ENCODE measurements at regions not wholly inside any gene's neighbourhood (a gene's known extent, or its start where the extent isn't known, plus 50 kb on each side); places are given as distances from the start of the nearest gene placed in this dataset.
"Not testable (repeated sequence)": the region's sequence is repeated elsewhere in the genome, so short reads cannot be mapped to it uniquely, and the experiment has no call there.

DNA sequence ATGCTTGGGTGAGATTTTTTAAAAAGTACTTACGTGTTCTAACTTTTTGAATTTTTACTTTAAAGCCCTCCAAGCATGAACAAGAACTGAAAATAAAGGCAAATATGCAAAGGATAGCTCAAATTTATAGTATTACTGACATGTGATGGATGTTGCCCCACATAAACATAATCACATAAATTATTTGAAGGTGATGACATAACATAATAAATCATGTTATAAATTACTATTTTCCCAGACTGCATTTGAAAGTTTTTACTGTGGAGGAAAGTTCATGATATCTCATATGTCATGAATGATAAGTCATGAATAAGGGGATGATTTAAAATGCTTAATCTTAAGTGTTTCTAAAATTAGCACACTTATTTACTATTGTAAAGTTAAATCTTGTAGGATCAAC is 705.7 kb upstream of the SLITRK1 start:
- H3K36me3 ChIP-seq: no peaks in the 10 kb centered on the region
- no peaks in the 10 kb centered on the region for H3K27me3 ChIP-seq
- DNase-seq (ENCODE audit: low spot score in 2 of 2): no peak
- H3K4me1 ChIP-seq: no peaks in the 10 kb centered on the region
- TF ChIP-seq CTCF (IDR thresholded peaks at IDR 0.05): no peak
- H3K4me3 ChIP-seq: no peak overlapping the region
- H3K27ac ChIP-seq: no peak overlapping the region
- H3K9me3 ChIP-seq: no peaks in the 10 kb centered on the region
- intact Hi-C loops (cut with DNase I; ENCODE audit: low total_unique reads): no loop called here

GRCh38 chr13:84579901-84580300 is 697.6 kb upstream of the SLITRK1 start:
- H3K4me1 ChIP-seq; intact Hi-C loops (cut with DNase I; ENCODE audit: low total_unique reads): not testable (repeated sequence)

DNA sequence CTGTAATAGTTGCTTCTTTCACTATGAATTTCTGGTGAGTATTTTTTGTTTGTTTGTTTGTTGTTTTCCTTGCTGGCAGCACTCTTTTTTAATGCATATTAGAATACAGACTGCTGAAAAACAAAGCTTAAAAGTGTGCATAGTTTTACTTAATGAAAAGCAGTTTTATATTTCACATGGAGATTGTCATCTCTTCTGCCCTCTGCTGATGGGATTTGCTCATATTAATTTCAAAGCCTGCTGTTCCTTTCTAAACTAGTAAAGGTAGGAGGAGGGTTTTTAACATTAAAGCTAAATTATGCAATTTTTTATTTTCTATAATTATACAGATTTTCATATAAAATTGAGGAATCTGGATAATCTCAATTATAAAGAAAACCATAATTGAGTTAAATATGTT is 692.6 kb upstream of the SLITRK1 start:
- no peak for DNase-seq (ENCODE audit: low spot score in 2 of 2)
- intact Hi-C loops (cut with DNase I; ENCODE audit: low total_unique reads): no loop called here
- no peaks in the 10 kb centered on the region for H3K27me3 ChIP-seq
- no peaks in the 10 kb centered on the region for H3K9me3 ChIP-seq
- H3K4me3 ChIP-seq: no peak overlapping the region
- H3K27ac ChIP-seq: no peak overlapping the region
- H3K4me1 ChIP-seq: no peaks in the 10 kb centered on the region
- H3K36me3 ChIP-seq: no peaks in the 10 kb centered on the region
- TF ChIP-seq CTCF (IDR thresholded peaks at IDR 0.05) (no peak), POLR2AphosphoS5 (IDR thresholded peaks at IDR 0.05) (no peak), POLR2A (IDR thresholded peaks at IDR 0.05) (no peak)

More at GRCh38 chr13:84579901-84580300, 697.6 kb upstream of the SLITRK1 start:
- not testable (repeated sequence) for H3K27me3 ChIP-seq; H3K36me3 ChIP-seq; DNase-seq (ENCODE audit: low spot score in 2 of 2); H3K4me3 ChIP-seq; H3K9me3 ChIP-seq; H3K27ac ChIP-seq

DNA sequence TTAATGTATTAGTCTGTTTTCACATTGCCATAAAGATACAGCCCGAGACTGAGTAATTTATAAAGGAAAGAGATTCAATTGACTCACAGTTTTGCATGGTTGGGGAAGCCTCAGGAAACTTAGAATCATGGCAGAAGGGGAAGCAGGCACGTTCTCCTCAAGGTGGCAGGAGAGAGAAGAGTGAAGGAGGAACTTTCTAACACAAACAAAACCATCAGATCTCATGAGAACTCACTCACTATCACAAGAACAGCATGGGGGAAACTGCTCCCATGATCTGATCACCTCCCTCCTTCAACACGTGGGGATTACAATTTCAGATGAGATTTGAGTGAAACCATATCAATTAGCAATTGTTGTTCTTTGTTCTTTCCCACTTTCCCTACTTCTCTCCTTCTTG is 689.0 kb upstream of the SLITRK1 start:
- Histone ChIP-seq H3K27ac (no peak overlapping the region), H3K9me3 (no peaks in the 10 kb centered on the region), H3K4me3 (no peak overlapping the region), H3K36me3 (no peaks in the 10 kb centered on the region), H3K27me3 (no peaks in the 10 kb centered on the region), H3K4me1 (no peaks in the 10 kb centered on the region)
- no peak for TF ChIP-seq CTCF (IDR thresholded peaks at IDR 0.05)
- no peak for TF ChIP-seq POLR2A (IDR thresholded peaks at IDR 0.05)
- intact Hi-C loops (cut with DNase I; ENCODE audit: low total_unique reads): no loop called here
- no peak for DNase-seq (ENCODE audit: low spot score in 2 of 2)

DNA sequence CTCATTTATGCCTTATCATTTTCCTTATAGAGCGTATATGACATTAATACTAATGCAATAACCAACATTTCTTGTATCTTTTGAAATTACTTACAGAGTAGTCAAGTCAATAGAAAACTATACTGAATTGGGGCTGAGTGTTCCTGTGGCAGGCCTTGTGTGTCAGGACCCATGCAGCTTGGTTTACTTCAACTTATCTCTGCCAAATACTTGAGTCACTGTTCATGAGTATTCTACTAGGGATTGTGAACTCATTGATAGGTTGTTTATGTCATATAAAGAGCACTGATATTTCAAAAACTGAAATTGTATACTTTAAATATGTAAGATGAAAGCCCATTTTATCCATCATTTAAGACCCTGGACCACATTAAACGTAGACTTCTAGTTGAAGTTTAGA is 688.6 kb upstream of the SLITRK1 start:
- H3K27me3 ChIP-seq: no peaks in the 10 kb centered on the region
- no peaks in the 10 kb centered on the region for H3K4me1 ChIP-seq
- H3K9me3 ChIP-seq: no peaks in the 10 kb centered on the region
- no peak for TF ChIP-seq POLR2AphosphoS5 (IDR thresholded peaks at IDR 0.05)
- TF ChIP-seq POLR2A (IDR thresholded peaks at IDR 0.05): no peak
- TF ChIP-seq CTCF (IDR thresholded peaks at IDR 0.05): no peak
- H3K36me3 ChIP-seq: no peaks in the 10 kb centered on the region
- H3K27ac ChIP-seq: no peak overlapping the region
- intact Hi-C loops (cut with DNase I; ENCODE audit: low total_unique reads): no loop called here
- H3K4me3 ChIP-seq: no peak overlapping the region
- no peak for DNase-seq (ENCODE audit: low spot score in 2 of 2)

DNA sequence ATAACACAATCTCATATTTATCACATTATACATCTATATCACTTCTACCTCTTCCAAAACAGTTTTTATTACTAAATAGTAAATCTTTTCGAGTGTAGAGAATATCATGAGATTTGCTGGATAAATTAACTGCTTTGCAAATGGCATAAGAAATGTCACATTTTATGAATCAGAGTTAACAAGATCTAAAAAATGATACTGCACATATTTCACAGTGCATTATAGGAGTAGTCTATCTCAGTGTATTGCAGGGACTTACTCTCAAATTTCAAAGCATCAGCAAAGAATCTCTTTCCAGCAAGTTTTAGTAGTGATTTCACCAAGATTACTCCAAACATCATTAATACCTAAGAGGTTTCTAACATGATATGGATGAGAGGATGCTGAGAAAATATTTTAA is 687.1 kb upstream of the SLITRK1 start:
- TF ChIP-seq POLR2A (IDR thresholded peaks at IDR 0.05): no peak
- no peak for TF ChIP-seq CTCF (IDR thresholded peaks at IDR 0.05)
- TF ChIP-seq POLR2AphosphoS5 (IDR thresholded peaks at IDR 0.05): no peak
- H3K4me3 ChIP-seq: no peak overlapping the region
- H3K36me3 ChIP-seq: no peaks in the 10 kb centered on the region
- no peaks in the 10 kb centered on the region for H3K4me1 ChIP-seq
- H3K27me3 ChIP-seq: no peaks in the 10 kb centered on the region
- no peak overlapping the region for H3K27ac ChIP-seq
- DNase-seq (ENCODE audit: low spot score in 2 of 2): no peak
- H3K9me3 ChIP-seq: no peaks in the 10 kb centered on the region
- intact Hi-C loops (cut with DNase I; ENCODE audit: low total_unique reads): no loop called here

Measured in breast epithelium (tissue), 4 donors.